Sigmoid colon (tissue), 6 donors: ENCODE measurements at regions not wholly inside any gene's neighbourhood (a gene's known extent, or its start where the extent isn't known, plus 50 kb on each side); places are given as distances from the start of the nearest gene placed in this dataset.

Source experiments
- DNase-seq: peaks from one replicate; pipeline ENCODE4 v3.0.0-alpha.2; 2019
- H3K27ac ChIP-seq, 4 donors: fragments of 200-600 bp; sonication (generic); one replicate each; pipeline ENCODE4 v1.5.1; 2016 to 2019; ENCODE audit warnings: mild to moderate bottlenecking in 1 of 4
- H3K27me3 ChIP-seq, 3 donors: fragments of 200-600 bp; sonication (generic); one replicate each; pipeline ENCODE4 v1.5.1; 2019; ENCODE audit warnings: mild to moderate bottlenecking in 1 of 3
- H3K36me3 ChIP-seq, 4 donors: fragments of 200-600 bp; sonication (generic); one replicate each; pipeline ENCODE4 v1.5.1; 2016 to 2019
- H3K4me1 ChIP-seq, 4 donors: fragments of 200-600 bp; sonication (generic); one replicate each; pipeline ENCODE4 v1.5.1; 2017 to 2019
- H3K4me3 ChIP-seq, 4 donors: fragments of 200-600 bp; sonication (generic); one replicate each; pipeline ENCODE4 v1.5.1; 2017 to 2019; ENCODE audit warnings: mild to moderate bottlenecking in 2 of 4, moderate library complexity in 1 of 4
- H3K9me3 ChIP-seq, 4 donors: fragments of 200-600 bp in 3 of 4; sonication (generic) in 3 of 4; one replicate each; pipeline versions ENCODE4 v1.5.1 to v1.6.1; 2013 to 2019
- EP300 ChIP-seq, 4 donors: sonication (generic); formaldehyde crosslinking; IDR thresholded peaks; one replicate each; pipeline ENCODE4 v1.6.1; 2017; ENCODE audit warnings: antibody characterized with exemption in 4 of 4
- POLR2A ChIP-seq, 2 donors: fragments of 450-650 bp; IDR thresholded peaks; one replicate each; pipeline ENCODE4 v1.6.1; 2016; ENCODE audit warnings: antibody characterized with exemption in 2 of 2, mild to moderate bottlenecking in 2 of 2, moderate library complexity in 2 of 2
- POLR2AphosphoS5 ChIP-seq, 4 donors: sonication (generic); formaldehyde crosslinking; IDR thresholded peaks; one replicate each; pipeline ENCODE4 v1.6.1; 2017; ENCODE audit warnings: antibody characterized with exemption in 4 of 4
- WGBS, 2 donors: extraction: QIAGEN DNeasy Blood & Tissue Kit; methylation state at CpG; one replicate each; pipeline ENCODE4 v1.1.7; 2013; 5-methylcytosine and 5-hydroxymethylcytosine counted together
- intact Hi-C: fragments of 100-400 bp; cut with DNase I; formaldehyde crosslinking; loops from one replicate; pipeline ENCODE4 v1.15.1; 2023
- TF ChIP-seq, protein P1 (sequence below), 4 experiments: fragments of 450-650 bp in 3 of 4; fragments of 200-600 bp in 1 of 4; IDR thresholded peaks; one replicate each; pipeline ENCODE4 v1.5.1; 2016 to 2019; ENCODE audit warnings: antibody characterized with exemption in 4 of 4, mild to moderate bottlenecking in 3 of 4, moderate library complexity in 2 of 4
- donor health status: healthy with polysubstance abuse.
- donor health status: healthy.

DNA sequence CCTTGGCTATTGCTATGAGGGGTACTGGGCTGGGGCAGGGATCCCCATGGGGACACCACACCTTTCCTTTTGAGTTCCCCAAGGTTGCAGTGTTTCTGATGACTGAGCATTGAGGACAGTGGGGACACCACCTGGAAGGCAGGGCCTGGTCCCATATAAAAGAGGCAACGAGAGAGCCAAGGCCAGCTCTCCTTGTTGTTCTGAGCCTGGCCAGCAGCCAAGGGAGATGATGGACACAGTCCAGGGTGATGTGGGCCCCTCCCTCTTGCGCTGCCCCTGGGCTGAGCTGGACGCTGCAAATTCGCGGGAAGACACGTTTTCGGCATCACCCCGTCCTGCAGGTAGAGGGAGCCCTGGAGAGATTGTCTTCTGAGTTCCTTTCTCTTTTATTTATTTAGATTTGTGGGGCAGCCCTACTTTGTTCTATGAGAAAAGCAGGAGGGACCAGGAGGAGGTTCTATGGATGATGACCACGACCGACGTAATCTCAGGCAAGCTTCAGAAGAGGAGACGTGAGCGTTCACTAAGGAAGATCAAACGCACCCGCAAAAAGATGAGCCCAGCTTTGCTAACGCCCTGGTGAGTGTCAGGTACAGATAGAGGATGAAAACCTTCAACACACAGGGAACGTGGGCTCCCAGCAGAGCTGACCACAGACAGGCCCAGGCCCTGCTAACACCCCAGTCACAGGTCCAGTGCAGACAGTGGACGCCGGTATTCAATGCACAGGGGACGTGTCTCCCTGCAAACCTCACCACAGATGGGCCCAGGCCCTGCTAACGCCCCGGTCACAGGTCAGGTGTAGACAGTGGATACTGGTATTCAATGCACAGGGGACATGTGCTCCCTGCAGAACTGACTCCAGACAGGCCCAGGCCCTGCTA is 97.4 kb downstream of the SHOX start:
- H3K4me3 ChIP-seq, result no peak overlapping the region
- peaks cover 0 to 7% (median 1%) of the 10 kb centered on the region in 4 donors for H3K9me3 ChIP-seq
- no peaks in the 10 kb centered on the region for H3K4me1 ChIP-seq
- no peaks in the 10 kb centered on the region for H3K36me3 ChIP-seq
- TF ChIP-seq EP300 (IDR thresholded peaks at IDR 0.05) (no peak), POLR2A (IDR thresholded peaks at IDR 0.05) (no peak), POLR2AphosphoS5 (IDR thresholded peaks at IDR 0.05) (no peak)
- TF ChIP-seq, protein P1, sequence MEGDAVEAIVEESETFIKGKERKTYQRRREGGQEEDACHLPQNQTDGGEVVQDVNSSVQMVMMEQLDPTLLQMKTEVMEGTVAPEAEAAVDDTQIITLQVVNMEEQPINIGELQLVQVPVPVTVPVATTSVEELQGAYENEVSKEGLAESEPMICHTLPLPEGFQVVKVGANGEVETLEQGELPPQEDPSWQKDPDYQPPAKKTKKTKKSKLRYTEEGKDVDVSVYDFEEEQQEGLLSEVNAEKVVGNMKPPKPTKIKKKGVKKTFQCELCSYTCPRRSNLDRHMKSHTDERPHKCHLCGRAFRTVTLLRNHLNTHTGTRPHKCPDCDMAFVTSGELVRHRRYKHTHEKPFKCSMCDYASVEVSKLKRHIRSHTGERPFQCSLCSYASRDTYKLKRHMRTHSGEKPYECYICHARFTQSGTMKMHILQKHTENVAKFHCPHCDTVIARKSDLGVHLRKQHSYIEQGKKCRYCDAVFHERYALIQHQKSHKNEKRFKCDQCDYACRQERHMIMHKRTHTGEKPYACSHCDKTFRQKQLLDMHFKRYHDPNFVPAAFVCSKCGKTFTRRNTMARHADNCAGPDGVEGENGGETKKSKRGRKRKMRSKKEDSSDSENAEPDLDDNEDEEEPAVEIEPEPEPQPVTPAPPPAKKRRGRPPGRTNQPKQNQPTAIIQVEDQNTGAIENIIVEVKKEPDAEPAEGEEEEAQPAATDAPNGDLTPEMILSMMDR (IDR thresholded peaks at IDR 0.05), result no peak
- 53 to 55% methylated on average over 22 of the region's 22 CpGs for WGBS, 2 donors
- H3K27me3 ChIP-seq, result no peaks in the 10 kb centered on the region
- intact Hi-C loops, result no loop called here
- peak; percentile 45 for DNase-seq
- H3K27ac ChIP-seq, result no peak overlapping the region

DNA sequence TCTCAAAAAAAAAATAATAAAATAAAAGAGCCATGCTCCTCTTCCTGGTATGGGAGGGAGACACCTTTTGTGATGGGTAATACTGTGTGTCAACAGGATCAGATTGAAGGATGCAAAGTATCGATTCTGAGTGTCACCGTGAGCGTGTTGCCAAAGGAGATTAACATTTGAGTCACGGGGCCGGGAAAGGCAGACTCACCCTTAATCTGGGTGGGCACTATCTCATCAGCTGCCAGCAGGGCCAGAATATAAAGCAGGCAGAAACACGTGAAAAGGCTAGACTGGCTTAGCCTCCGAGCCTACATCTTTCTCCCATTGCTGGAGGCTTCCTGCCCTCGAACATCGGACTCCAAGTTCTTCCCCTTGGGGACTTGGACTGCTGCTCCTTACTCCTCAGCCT is 95.4 kb downstream of the SHOX start:
- H3K27me3 ChIP-seq, result no peaks in the 10 kb centered on the region
- no peaks in the 10 kb centered on the region for H3K4me1 ChIP-seq
- H3K36me3 ChIP-seq, result no peaks in the 10 kb centered on the region
- intact Hi-C loops, result no loop called here
- peaks cover 0 to 7% (median 1%) of the 10 kb centered on the region in 4 donors for H3K9me3 ChIP-seq
- no peak overlapping the region for H3K27ac ChIP-seq
- peak; percentile 32 for DNase-seq
- 93 to 95% methylated on average over 9 of the region's 9 CpGs for WGBS, 2 donors
- no peak overlapping the region for H3K4me3 ChIP-seq
- TF ChIP-seq EP300 (IDR thresholded peaks at IDR 0.05), result no peak
- TF ChIP-seq POLR2A (IDR thresholded peaks at IDR 0.05), result no peak
- no peak for TF ChIP-seq POLR2AphosphoS5 (IDR thresholded peaks at IDR 0.05)
- TF ChIP-seq, protein P1 (IDR thresholded peaks at IDR 0.05), result no peak

DNA sequence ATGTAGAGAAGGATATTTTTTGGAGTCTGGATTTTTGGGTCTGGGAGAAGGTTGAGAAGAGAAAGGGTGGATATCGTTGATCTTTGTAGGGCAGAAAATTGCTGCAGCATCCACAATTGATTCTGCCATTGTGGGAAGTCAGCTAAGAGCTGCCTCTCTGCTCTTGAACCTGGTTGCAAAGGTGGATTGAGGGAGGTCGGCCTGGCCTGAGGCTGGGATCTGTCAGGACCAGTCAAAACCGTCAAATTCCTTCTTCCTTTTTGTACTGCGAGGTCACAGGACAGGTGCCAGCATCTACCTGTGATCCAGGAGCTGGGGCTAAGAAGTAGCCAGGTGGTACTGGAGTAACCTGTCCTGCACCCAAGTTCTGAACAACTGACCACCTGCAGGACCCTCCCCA is 93.7 kb downstream of the SHOX start:
- peaks cover 0 to 7% (median 1%) of the 10 kb centered on the region in 4 donors for H3K9me3 ChIP-seq
- intact Hi-C loops, result no loop called here
- H3K27me3 ChIP-seq, result no peaks in the 10 kb centered on the region
- no peaks in the 10 kb centered on the region for H3K4me1 ChIP-seq
- 89 to 91% methylated on average over 4 of the region's 4 CpGs for WGBS, 2 donors
- no peaks in the 10 kb centered on the region for H3K36me3 ChIP-seq
- TF ChIP-seq POLR2AphosphoS5 (IDR thresholded peaks at IDR 0.05) (no peak), EP300 (IDR thresholded peaks at IDR 0.05) (no peak), POLR2A (IDR thresholded peaks at IDR 0.05) (no peak)
- TF ChIP-seq, protein P1 (IDR thresholded peaks at IDR 0.05), result no peak
- no peak overlapping the region for H3K27ac ChIP-seq
- DNase-seq, result peak; percentile 11
- no peak overlapping the region for H3K4me3 ChIP-seq

DNA sequence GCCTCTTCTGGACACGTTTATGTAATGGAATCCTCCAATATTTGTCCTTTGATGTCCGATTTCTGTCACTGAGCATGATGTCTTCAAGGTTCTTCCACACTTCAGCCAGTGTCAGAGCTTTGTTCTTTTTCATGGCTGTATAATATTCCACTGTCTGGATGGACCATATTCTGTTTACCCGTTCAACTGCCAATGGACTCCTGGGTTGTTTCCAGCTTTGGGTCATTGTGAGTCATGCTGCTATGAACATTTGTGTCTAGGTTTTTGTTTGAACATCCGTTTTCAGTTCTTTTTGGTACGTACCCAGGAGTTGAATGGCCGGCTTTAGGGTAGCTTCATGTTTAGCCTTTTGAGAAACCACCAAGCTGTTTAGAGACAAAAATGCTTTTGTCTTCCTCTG is 93.2 kb downstream of the SHOX start:
- H3K36me3 ChIP-seq, result no peaks in the 10 kb centered on the region
- peak; percentile 2 for DNase-seq
- no peaks in the 10 kb centered on the region for H3K4me1 ChIP-seq
- TF ChIP-seq EP300 (IDR thresholded peaks at IDR 0.05) (no peak), POLR2AphosphoS5 (IDR thresholded peaks at IDR 0.05) (no peak), POLR2A (IDR thresholded peaks at IDR 0.05) (no peak)
- TF ChIP-seq, protein P1 (IDR thresholded peaks at IDR 0.05), result no peak
- H3K9me3 ChIP-seq, result peaks cover 0 to 7% (median 1%) of the 10 kb centered on the region in 4 donors
- no peaks in the 10 kb centered on the region for H3K27me3 ChIP-seq
- H3K27ac ChIP-seq, result no peak overlapping the region
- 76 to 86% methylated on average over 6 of the region's 6 CpGs for WGBS, 2 donors
- H3K4me3 ChIP-seq, result no peak overlapping the region
- intact Hi-C loops, result no loop called here
